Neural cell (in vitro differentiated cells): ENCODE measurements at regions not wholly inside any gene's neighbourhood (a gene's known extent, or its start where the extent isn't known, plus 50 kb on each side); places are given as distances from the start of the nearest gene placed in this dataset.

ENCODE experiments used
- CTCF ChIP-seq: fragments of 450-650 bp; IDR thresholded peaks from 2 replicates; pipeline ENCODE4 v1.5.1; 2014; ENCODE audit warnings: antibody characterized with exemption, mild to moderate bottlenecking, moderate library complexity; ENCODE audit not compliant: poor library complexity, severe bottlenecking
- EP300 ChIP-seq: fragments of 450-650 bp; conservative IDR thresholded peaks from 2 replicates; pipeline ENCODE4 v1.6.1; 2014; ENCODE audit warnings: antibody characterized with exemption, mild to moderate bottlenecking, moderate library complexity; ENCODE audit not compliant: poor library complexity, severe bottlenecking
- EZH2 ChIP-seq: fragments of 200-600, 300-800 bp; shearing (Covaris generic), sonication (generic); IDR thresholded peaks from 2 replicates; pipeline ENCODE4 v1.6.1; 2014; ENCODE audit warnings: antibody characterized with exemption, low read length, borderline replicate concordance, mild to moderate bottlenecking; ENCODE audit not compliant: insufficient read depth, poor library complexity, severe bottlenecking
- MXI1 ChIP-seq: fragments of 450-650 bp; conservative IDR thresholded peaks from 2 replicates; pipeline ENCODE4 v1.6.1; 2014; ENCODE audit warnings: antibody characterized with exemption, mild to moderate bottlenecking; ENCODE audit not compliant: poor library complexity, severe bottlenecking
- POLR2AphosphoS5 ChIP-seq: IDR thresholded peaks from 2 replicates; pipeline ENCODE4 v1.6.1; 2012
- RAD21 ChIP-seq: fragments of 450-650 bp; conservative IDR thresholded peaks from 2 replicates; pipeline ENCODE4 v1.6.1; 2014; ENCODE audit warnings: antibody characterized with exemption, mild to moderate bottlenecking, moderate library complexity

GRCh38 chr6:86595641-86596040 lies 341.7 kb upstream of the HTR1E start:
- TF ChIP-seq POLR2AphosphoS5 (no peak), CTCF (no peak), EZH2 (no peak), MXI1 (no peak), EP300 (no peak), RAD21 (no peak)
